ENCODE measurements at regions not wholly inside any gene's neighbourhood (a gene's known extent, or its start where the extent isn't known, plus 50 kb on each side); places are given as distances from the start of the nearest gene placed in this dataset.

GRCh38 chr5:62127098-62127736 is 178.8 kb upstream of the KIF2A start:
- no peak for DNase-seq
- no peak for ATAC-seq
- Mint-ChIP-seq H3K27ac (no peak overlapping the region), H3K27me3 (ENCODE audit: low read depth in 2 of 2) (no peaks in the 10 kb centered on the region), H3K9me3 (peaks cover 0 to 3% of the 10 kb centered on the region in 2 donors), H3K4me3 (no peak overlapping the region), H3K4me1 (no peaks in the 10 kb centered on the region), H3K36me3 (no peaks in the 10 kb centered on the region)
- no peak for TF ChIP-seq CTCF (IDR thresholded peaks at IDR 0.05)
- Histone ChIP-seq H3K36me3 (ENCODE audit: control insufficient read depth, insufficient read depth, low read length) (no peaks in the 10 kb centered on the region), H3K4me1 (ENCODE audit: control insufficient read depth, insufficient read depth, low read length) (no peaks in the 10 kb centered on the region), H3K9me3 (ENCODE audit: control insufficient read depth, insufficient read depth, low read length) (no peaks in the 10 kb centered on the region), H3K27me3 (ENCODE audit: control insufficient read depth, insufficient read depth, low read length) (no peaks in the 10 kb centered on the region), H3K4me3 (ENCODE audit: low read length) (no peak overlapping the region), H3K27ac (ENCODE audit: low read length) (no peak overlapping the region)
- intact Hi-C loops (cut with micrococcal nuclease) = no loop called here
- 92% methylated on average over 2 of the region's 2 CpGs for WGBS (ENCODE audit: insufficient coverage)

- no peaks in the 10 kb centered on the region for H3K36me3 Mint-ChIP-seq
- no peaks in the 10 kb centered on the region for H3K27me3 Mint-ChIP-seq (ENCODE audit: low read depth in 2 of 2)
- H3K27me3 ChIP-seq (ENCODE audit: control insufficient read depth, insufficient read depth, low read length) = no peaks in the 10 kb centered on the region
- H3K27ac Mint-ChIP-seq = no peak overlapping the region
- ATAC-seq (no peak), DNase-seq (no peak)
- H3K36me3 ChIP-seq (ENCODE audit: control insufficient read depth, insufficient read depth, low read length) = no peaks in the 10 kb centered on the region
- H3K9me3 ChIP-seq (ENCODE audit: control insufficient read depth, insufficient read depth, low read length) = no peaks in the 10 kb centered on the region
- 89% methylated on average over 3 of the region's 3 CpGs for WGBS (ENCODE audit: insufficient coverage)
- no peak overlapping the region for H3K4me3 ChIP-seq (ENCODE audit: low read length)
- intact Hi-C loops (cut with micrococcal nuclease) = no loop called here
- H3K4me3 Mint-ChIP-seq = no peak overlapping the region
- TF ChIP-seq CTCF (IDR thresholded peaks at IDR 0.05) = no peak
- H3K27ac ChIP-seq (ENCODE audit: low read length) = no peak overlapping the region
- H3K4me1 Mint-ChIP-seq = no peaks in the 10 kb centered on the region
- H3K9me3 Mint-ChIP-seq = peaks cover 0 to 3% of the 10 kb centered on the region in 2 donors
- no peaks in the 10 kb centered on the region for H3K4me1 ChIP-seq (ENCODE audit: control insufficient read depth, insufficient read depth, low read length)
Observed at GRCh38 chr5:62130107-62130506, 175.9 kb upstream of the KIF2A start.

- Histone ChIP-seq H3K4me1 (ENCODE audit: control insufficient read depth, insufficient read depth, low read length) (no peaks in the 10 kb centered on the region), H3K27me3 (ENCODE audit: control insufficient read depth, insufficient read depth, low read length) (no peaks in the 10 kb centered on the region), H3K9me3 (ENCODE audit: control insufficient read depth, insufficient read depth, low read length) (no peaks in the 10 kb centered on the region), H3K27ac (ENCODE audit: low read length) (no peak overlapping the region), H3K36me3 (ENCODE audit: control insufficient read depth, insufficient read depth, low read length) (no peaks in the 10 kb centered on the region), H3K4me3 (ENCODE audit: low read length) (no peak overlapping the region)
- Mint-ChIP-seq H3K9me3 (peaks cover 0 to 3% of the 10 kb centered on the region in 2 donors), H3K27me3 (ENCODE audit: low read depth in 2 of 2) (no peaks in the 10 kb centered on the region), H3K4me3 (no peak overlapping the region), H3K36me3 (no peaks in the 10 kb centered on the region), H3K4me1 (no peaks in the 10 kb centered on the region), H3K27ac (no peak overlapping the region)
- ATAC-seq (no peak), DNase-seq (no peak)
- intact Hi-C loops (cut with micrococcal nuclease) = no loop called here
- WGBS (ENCODE audit: insufficient coverage) = no CpG with 5 or more reads among the region's 1 CpG
- no peak for TF ChIP-seq CTCF (IDR thresholded peaks at IDR 0.05)
Observed at GRCh38 chr5:62132276-62132675, 173.7 kb upstream of the KIF2A start.

GRCh38 chr5:62133426-62133825 is 172.6 kb upstream of the KIF2A start:
- Histone ChIP-seq H3K4me3 (ENCODE audit: low read length) (no peak overlapping the region), H3K36me3 (ENCODE audit: control insufficient read depth, insufficient read depth, low read length) (no peaks in the 10 kb centered on the region), H3K27ac (ENCODE audit: low read length) (no peak overlapping the region), H3K9me3 (ENCODE audit: control insufficient read depth, insufficient read depth, low read length) (no peaks in the 10 kb centered on the region), H3K27me3 (ENCODE audit: control insufficient read depth, insufficient read depth, low read length) (no peaks in the 10 kb centered on the region), H3K4me1 (ENCODE audit: control insufficient read depth, insufficient read depth, low read length) (no peaks in the 10 kb centered on the region)
- Mint-ChIP-seq H3K27me3 (ENCODE audit: low read depth in 2 of 2) (no peaks in the 10 kb centered on the region), H3K27ac (no peak overlapping the region), H3K4me1 (no peaks in the 10 kb centered on the region), H3K9me3 (peaks cover 0 to 3% of the 10 kb centered on the region in 2 donors), H3K36me3 (no peaks in the 10 kb centered on the region), H3K4me3 (no peak overlapping the region)
- ATAC-seq (no peak), DNase-seq (no peak)
- intact Hi-C loops (cut with micrococcal nuclease) = no loop called here
- no peak for TF ChIP-seq CTCF (IDR thresholded peaks at IDR 0.05)
- no CpG with 5 or more reads among the region's 1 CpG for WGBS (ENCODE audit: insufficient coverage)

Data from natural killer cell (primary cell).